GM18873 (cell line): ENCODE measurements at regions not wholly inside any gene's neighbourhood (a gene's known extent, or its start where the extent isn't known, plus 50 kb on each side); places are given as distances from the start of the nearest gene placed in this dataset.
"Not testable (repeated sequence)": the region's sequence is repeated elsewhere in the genome, so short reads cannot be mapped to it uniquely, and the experiment has no call there.

ENCODE experiments used
- ATAC-seq: cut with Tn5 transposase; IDR thresholded peaks from one replicate; pipeline ENCODE4 v1.9.1; 2021; ENCODE audit warnings: mild to moderate bottlenecking, moderate library complexity, moderate number of reproducible peaks; ENCODE audit not compliant: unreplicated experiment, low FRiP score

DNA sequence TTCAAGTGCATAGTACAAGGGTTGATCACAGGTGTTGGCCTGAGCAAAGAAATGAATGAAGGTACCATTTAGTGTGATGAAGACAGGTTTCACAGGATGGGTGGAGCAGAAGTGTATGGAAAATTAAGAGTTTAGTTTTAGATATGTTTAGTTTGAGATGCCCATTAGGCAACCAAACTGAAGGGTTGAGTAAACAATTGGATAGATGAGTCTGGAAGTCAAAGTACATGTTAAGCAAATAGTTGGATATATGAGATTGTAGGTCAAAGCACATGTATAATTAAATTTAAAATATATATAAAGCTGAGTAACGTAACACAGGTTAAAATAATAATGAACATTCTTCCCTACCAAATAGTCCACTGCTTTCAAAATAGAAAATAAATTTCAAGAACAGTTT lies 237.1 kb upstream of the PCSK5 start:
- no peak for ATAC-seq

- no peak for ATAC-seq
Measured at GRCh38 chr9:75653750-75654149, 236.7 kb upstream of the PCSK5 start.

- ATAC-seq: no peak
Measured at GRCh38 chr9:75657015-75657414, 233.5 kb upstream of the PCSK5 start.

DNA sequence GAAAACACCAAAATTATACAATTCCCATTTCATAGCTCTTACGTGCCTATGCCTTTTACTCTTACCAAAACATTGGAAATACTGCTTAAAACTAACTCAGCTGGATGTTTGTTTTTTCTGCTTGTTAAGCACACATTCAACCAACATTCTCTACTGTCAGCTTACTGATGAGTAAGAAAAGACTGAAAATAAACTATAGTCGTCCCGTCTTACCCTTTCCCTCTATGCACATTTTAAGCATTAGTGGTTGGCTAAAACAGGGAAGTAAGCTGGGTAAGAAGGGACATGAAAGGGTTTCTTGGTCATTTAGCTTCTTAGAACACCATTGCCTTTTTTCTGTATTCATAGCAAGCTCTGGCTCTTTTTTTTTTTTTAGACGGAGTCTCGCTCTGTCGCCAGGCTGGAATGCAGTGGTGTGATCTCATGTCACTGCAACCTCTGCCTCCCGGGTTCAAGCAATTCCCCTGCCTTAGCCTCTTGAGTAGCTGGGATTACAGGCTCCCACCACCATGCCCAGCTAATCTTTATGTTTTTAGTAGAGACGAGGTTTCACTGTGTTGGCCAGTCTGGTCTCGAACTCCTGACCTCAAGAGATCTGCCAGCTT lies 232.1 kb upstream of the PCSK5 start:
- no peak for ATAC-seq

GRCh38 chr9:75664597-75664996 lies 225.9 kb upstream of the PCSK5 start:
- ATAC-seq: no peak

- no peak for ATAC-seq
Measured at GRCh38 chr9:75666856-75667554, 223.5 kb upstream of the PCSK5 start.

GRCh38 chr9:75669721-75670120 lies 220.8 kb upstream of the PCSK5 start:
- ATAC-seq: no peak

GRCh38 chr9:75671354-75671753 lies 219.1 kb upstream of the PCSK5 start:
- ATAC-seq: no peak

DNA sequence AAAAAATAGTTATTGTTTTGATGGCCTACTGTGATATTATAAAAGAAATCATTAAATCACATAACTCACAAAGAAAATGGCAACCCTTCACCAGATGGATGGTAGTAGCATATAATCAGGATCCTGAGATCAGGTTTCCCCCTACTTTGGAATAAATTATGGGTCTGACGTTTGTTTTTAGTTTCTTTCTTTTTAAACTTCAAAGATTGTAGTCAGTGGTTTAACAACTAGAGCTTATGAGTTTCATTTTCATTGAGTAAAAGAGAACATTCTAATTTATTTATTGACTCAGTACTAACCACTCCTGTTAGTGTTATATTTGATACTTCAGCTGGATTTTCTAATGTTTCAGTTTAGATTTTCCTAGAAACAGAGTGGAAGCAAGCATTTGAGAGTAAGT lies 218.0 kb upstream of the PCSK5 start:
- no peak for ATAC-seq

DNA sequence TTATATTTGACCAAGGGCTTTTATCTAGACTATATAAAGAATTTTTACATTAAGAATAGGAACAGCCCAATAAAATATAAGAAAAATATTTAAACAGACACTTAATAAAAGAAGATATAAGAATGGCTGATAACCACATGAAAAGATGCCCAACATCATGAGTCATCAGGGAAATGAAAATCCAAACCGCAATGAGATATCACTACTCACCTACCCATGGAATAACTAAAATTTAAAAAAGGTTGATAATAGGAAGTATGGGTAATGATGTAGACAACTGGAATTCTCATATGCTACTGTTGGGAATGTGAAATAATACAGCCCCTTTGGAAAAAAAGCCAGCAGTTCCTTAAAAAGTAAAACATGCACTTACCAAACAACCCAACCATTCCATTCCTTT lies 206.9 kb upstream of the PCSK5 start:
- ATAC-seq: no peak

GRCh38 chr9:75685062-75685461 lies 205.4 kb upstream of the PCSK5 start:
- no peak for ATAC-seq

GRCh38 chr9:75687359-75687953 lies 203.0 kb upstream of the PCSK5 start:
- no peak for ATAC-seq

DNA sequence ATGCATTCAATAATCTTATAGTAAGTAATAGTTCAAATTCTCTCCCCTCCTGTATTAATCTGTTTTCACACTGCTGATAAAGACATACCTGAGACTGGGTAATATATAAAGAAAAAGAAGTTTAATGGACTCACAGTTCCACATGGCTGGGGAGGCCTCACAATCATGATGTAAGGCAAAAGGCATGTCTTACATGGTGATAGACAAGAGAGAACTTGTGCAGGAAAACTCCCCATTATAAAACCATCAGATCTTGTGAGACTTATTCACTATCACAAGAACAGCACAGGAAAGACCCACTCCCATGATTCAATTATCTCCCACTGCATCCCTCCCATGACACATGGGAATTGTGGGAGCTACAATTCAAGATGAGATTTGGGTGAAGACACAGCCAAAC lies 199.9 kb upstream of the PCSK5 start:
- not testable (repeated sequence) for ATAC-seq

- ATAC-seq: no peak
Measured at GRCh38 chr9:75691408-75691807, 199.1 kb upstream of the PCSK5 start.

GRCh38 chr9:75692309-75692708 lies 198.2 kb upstream of the PCSK5 start:
- ATAC-seq: no peak

DNA sequence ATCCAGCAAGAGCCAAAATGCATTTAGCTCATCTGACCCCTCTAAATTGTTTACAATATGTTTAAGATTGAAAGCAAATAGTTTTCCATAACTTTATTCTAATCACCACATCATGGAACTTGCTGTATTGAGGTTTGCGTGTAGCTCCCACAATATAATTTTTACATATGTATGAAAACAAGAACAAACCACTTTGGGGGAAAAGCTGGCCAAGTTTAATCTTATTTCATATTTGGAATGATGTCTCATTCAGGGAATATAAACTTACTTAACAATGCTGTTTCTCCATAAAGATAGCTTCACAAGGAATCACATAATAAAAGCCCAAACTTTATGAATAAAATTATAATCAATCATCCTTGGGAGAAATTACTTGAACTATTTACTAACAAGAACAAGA lies 194.6 kb upstream of the PCSK5 start:
- ATAC-seq: no peak

DNA sequence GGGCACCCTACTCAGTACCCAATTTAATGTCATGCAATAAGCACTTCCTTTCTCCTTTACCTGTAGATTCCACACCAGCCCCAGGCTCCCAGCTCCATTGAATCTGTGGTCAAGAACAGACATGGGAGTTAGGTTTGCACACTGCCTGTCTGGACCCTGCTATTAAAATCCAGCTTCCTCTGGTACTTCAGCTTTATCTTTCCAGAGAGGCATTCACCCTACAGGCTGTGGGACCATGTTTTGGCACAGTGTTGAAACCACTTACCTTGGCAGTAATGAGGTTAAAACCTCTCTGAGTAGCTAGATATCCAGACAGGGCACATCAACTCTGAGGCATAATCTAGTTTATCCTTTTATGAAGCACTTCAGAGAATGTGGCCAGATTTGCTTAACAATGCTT lies 191.5 kb upstream of the PCSK5 start:
- no peak for ATAC-seq

DNA sequence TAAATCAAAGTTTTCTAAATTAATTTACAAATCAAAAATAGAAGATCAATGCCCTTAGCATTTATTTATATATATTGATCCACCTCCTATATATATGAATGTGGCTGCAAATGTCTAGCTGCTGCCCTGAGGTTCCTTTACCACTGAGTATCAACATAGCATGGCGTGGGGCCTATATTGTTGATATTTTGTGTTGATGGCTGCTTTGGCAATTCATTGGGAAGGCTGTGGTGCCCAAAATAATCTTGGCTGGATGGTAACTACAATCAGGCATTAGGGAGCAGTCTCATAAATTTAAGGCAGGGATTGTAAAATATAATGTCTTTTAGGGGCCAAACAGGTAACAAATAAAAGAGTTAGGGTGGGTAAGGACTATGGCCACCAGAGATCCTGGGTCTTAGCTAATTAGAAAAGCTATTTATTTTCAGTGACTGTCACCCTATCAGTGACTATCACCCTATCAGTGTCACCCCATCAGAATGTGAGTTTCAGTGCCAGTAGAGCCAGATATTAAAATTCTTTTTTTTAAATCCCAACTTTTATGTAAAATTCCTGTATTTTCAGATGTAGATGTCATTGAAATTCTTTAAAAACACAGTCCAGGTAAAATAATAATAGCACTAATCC lies 190.7 kb upstream of the PCSK5 start:
- ATAC-seq: no peak

DNA sequence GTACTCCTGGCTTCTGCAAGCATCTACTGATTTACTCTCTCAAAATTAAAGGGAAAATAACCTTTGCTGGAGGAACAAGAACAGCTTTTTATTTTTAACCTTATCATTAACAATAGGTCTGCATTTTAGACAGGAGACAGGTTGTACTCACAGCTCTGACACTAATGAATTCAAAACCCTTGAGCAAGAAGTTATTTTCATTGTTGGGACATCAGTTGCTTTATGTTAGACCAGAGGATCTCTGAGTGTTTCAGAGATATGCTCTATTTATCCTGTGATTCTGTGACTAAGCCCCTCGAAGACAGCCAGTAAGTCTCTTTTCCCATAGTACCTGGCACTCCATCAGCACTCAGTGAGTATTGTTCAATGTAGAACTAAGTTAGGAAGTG lies 190.2 kb upstream of the PCSK5 start:
- no peak for ATAC-seq

GRCh38 chr9:75707191-75707590 lies 183.3 kb upstream of the PCSK5 start:
- no peak for ATAC-seq

GRCh38 chr9:75709698-75710097 lies 180.8 kb upstream of the PCSK5 start:
- ATAC-seq: no peak

DNA sequence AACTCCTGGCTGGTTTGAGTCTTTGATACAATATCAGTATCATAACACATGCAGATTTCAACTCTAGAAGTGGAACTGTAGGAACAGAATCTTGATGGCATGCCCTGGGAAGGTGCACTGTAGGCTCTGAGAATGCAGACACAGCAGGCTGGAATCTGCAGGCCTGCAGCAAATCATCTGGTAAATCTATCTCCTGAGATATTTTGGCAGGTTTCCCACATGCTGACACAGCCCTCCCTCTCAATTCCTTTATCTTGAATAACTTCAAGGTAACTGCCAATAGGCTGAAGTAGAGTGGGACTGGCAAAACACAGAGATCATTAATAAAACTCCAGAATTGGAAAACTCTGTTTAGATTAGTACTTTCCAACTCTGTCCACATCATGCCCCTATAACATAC lies 177.8 kb upstream of the PCSK5 start:
- ATAC-seq: no peak
